Parathyroid adenoma (tissue), 2 donors: ENCODE measurements at regions not wholly inside any gene's neighbourhood (a gene's known extent, or its start where the extent isn't known, plus 50 kb on each side); places are given as distances from the start of the nearest gene placed in this dataset.

Source experiments
- H2AFZ ChIP-seq: fragments of 300-600 bp; sonication (generic); one replicate; pipeline ENCODE4 v1.7.0; 2017; ENCODE audit warnings: antibody characterized with exemption, mild to moderate bottlenecking
- H3K27ac ChIP-seq: fragments of 300-600 bp; sonication (generic); one replicate; pipeline ENCODE4 v1.7.0; 2017
- H3K27me3 ChIP-seq: fragments of 300-600 bp; sonication (generic); one replicate; pipeline ENCODE4 v1.7.0; 2017; ENCODE audit warnings: low read length; ENCODE audit not compliant: control insufficient read depth, insufficient read depth
- H3K36me3 ChIP-seq: fragments of 300-600 bp; sonication (generic); one replicate; pipeline ENCODE4 v1.7.0; 2017; ENCODE audit warnings: low read length; ENCODE audit not compliant: control insufficient read depth, insufficient read depth
- H3K4me1 ChIP-seq: fragments of 300-600 bp; sonication (generic); one replicate; pipeline ENCODE4 v1.7.0; 2017; ENCODE audit warnings: control low read depth
- H3K4me2 ChIP-seq: fragments of 300-600 bp; sonication (generic); one replicate; pipeline ENCODE4 v1.7.0; 2017; ENCODE audit warnings: low read length
- H3K4me3 ChIP-seq: fragments of 300-600 bp; sonication (generic); one replicate; pipeline ENCODE4 v1.7.0; 2017; ENCODE audit warnings: low read depth, low read length
- H3K79me2 ChIP-seq: fragments of 300-600 bp; sonication (generic); one replicate; pipeline ENCODE4 v1.7.0; 2017; ENCODE audit warnings: control low read depth
- H3K9ac ChIP-seq: fragments of 300-600 bp; sonication (generic); one replicate; pipeline ENCODE4 v1.7.0; 2017; ENCODE audit warnings: mild to moderate bottlenecking
- H3K9me3 ChIP-seq: fragments of 300-600 bp; sonication (generic); one replicate; pipeline ENCODE4 v1.7.0; 2017; ENCODE audit warnings: low read length; ENCODE audit not compliant: control insufficient read depth
- CTCF ChIP-seq: fragments of 300-600 bp; sonication (generic); IDR thresholded peaks from one replicate; pipeline ENCODE4 v1.7.0; 2017; ENCODE audit warnings: antibody characterized with exemption, mild to moderate bottlenecking
- donor health status: primary hyperparathyroidism.

DNA sequence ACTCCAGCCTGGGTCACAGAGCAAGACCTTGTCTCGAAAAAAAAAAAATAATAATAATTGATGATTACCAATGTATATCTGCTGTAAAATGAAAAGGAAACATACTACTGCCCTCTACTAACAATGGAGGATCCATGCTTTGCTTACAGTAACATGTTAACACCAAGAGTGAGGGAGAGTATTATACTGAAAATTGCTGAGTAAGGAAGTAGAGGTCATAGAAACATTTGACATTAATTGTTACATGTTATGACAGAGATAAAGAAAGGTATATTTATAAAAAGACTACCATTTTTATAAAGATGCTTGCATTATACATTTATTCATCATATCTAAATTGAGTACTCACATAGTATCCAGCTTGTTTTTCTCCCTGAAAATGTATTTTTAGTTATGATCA lies 1989.8 kb upstream of the TENM3 start:
- H3K36me3 ChIP-seq = no peaks in the 10 kb centered on the region
- H2AFZ ChIP-seq = no peak overlapping the region
- no peak overlapping the region for H3K4me2 ChIP-seq
- H3K9ac ChIP-seq = no peak overlapping the region
- no peaks in the 10 kb centered on the region for H3K4me1 ChIP-seq
- no peak overlapping the region for H3K27ac ChIP-seq
- H3K4me3 ChIP-seq = no peak overlapping the region
- no peaks in the 10 kb centered on the region for H3K79me2 ChIP-seq
- no peak for TF ChIP-seq CTCF
- no peaks in the 10 kb centered on the region for H3K27me3 ChIP-seq
- H3K9me3 ChIP-seq = no peaks in the 10 kb centered on the region

GRCh38 chr4:180261346-180261745 lies 1981.9 kb upstream of the TENM3 start:
- Histone ChIP-seq H2AFZ (no peak overlapping the region), H3K4me2 (no peak overlapping the region), H3K4me3 (no peak overlapping the region), H3K79me2 (no peaks in the 10 kb centered on the region), H3K4me1 (no peaks in the 10 kb centered on the region), H3K9ac (no peak overlapping the region), H3K27me3 (no peaks in the 10 kb centered on the region), H3K27ac (no peak overlapping the region), H3K9me3 (no peaks in the 10 kb centered on the region), H3K36me3 (no peaks in the 10 kb centered on the region)
- no peak for TF ChIP-seq CTCF

DNA sequence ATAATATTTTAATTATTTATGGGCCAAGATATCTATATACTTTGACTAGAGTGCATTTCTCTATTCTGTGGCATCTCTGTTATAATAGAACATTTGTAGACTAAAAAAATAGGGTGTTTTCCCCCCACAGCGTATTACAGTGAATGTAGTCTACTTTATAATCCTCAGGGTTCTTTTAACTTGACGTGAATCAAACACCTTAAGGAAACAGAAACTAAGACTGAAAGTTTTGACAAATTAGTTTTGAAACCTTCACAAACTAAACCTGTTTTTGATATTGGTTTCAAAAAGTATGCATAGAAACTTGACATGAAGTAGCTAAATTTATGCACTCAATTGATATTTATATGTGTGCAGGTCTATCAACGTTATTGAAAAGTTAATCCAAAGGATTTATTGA lies 1963.1 kb upstream of the TENM3 start:
- TF ChIP-seq CTCF = no peak
- no peak overlapping the region for H3K4me2 ChIP-seq
- H2AFZ ChIP-seq = no peak overlapping the region
- no peaks in the 10 kb centered on the region for H3K9me3 ChIP-seq
- H3K4me1 ChIP-seq = no peaks in the 10 kb centered on the region
- H3K9ac ChIP-seq = no peak overlapping the region
- no peak overlapping the region for H3K27ac ChIP-seq
- no peaks in the 10 kb centered on the region for H3K36me3 ChIP-seq
- no peak overlapping the region for H3K4me3 ChIP-seq
- H3K79me2 ChIP-seq = no peaks in the 10 kb centered on the region
- no peaks in the 10 kb centered on the region for H3K27me3 ChIP-seq

DNA sequence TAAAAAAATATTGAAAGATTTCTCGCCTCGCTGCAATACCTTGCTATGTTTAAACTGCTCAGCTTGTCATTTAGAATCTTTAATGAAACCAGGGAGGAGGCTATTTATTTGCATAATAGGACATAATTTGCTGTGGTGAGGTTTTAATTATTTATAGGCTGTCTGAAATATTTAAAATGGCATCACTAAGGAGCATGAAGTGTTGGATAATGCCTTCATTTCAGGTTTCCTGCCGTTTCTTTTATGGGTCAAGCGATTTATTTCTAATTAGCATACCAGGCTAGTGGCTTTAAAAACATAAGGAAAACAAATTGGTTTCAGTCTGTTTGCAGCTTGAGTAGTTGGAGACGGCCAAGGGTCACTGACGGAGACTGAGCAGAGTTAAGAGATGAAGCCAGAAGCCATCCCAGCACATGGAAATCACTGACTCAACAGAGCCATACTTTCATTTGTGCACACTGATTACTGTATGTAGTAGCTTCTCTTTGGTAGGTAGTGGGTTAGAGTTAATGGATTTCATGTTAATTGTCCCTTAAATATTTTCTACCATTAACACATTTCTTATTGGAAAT lies 1962.4 kb upstream of the TENM3 start:
- Histone ChIP-seq H3K9ac (no peak overlapping the region), H3K4me3 (no peak overlapping the region), H3K4me2 (no peak overlapping the region), H3K9me3 (no peaks in the 10 kb centered on the region), H3K4me1 (no peaks in the 10 kb centered on the region), H3K27ac (no peak overlapping the region), H3K27me3 (no peaks in the 10 kb centered on the region), H2AFZ (no peak overlapping the region), H3K36me3 (no peaks in the 10 kb centered on the region), H3K79me2 (no peaks in the 10 kb centered on the region)
- no peak for TF ChIP-seq CTCF

DNA sequence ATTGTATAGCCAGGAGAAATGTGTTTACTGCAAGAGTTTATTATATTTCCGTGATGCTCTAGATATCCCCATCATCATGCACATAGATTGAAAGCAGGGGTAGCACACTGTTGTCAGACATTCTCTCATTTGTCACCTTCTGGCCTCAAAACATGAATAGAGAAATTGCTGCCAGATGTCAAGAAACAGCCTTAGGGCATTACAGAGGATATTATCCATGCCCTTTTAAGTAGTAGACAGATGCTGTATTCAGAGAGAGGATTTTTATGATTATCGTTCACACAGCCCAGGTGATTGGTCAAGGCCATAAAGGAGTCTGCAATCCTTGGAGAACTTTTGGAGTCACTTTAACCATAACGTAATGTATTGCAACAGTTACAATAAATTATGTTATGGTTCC lies 1961.5 kb upstream of the TENM3 start:
- Histone ChIP-seq H3K9ac (no peak overlapping the region), H3K4me3 (no peak overlapping the region)

More for the DNA sequence above, 1961.5 kb upstream of the TENM3 start:
- Histone ChIP-seq H3K27ac (no peak overlapping the region), H3K36me3 (no peaks in the 10 kb centered on the region), H3K27me3 (no peaks in the 10 kb centered on the region), H3K9me3 (no peaks in the 10 kb centered on the region), H2AFZ (no peak overlapping the region), H3K4me2 (no peak overlapping the region), H3K4me1 (no peaks in the 10 kb centered on the region), H3K79me2 (no peaks in the 10 kb centered on the region)
- TF ChIP-seq CTCF = no peak
